Putamen (tissue), 1 donor: ENCODE measurements at regions not wholly inside any gene's neighbourhood (a gene's known extent, or its start where the extent isn't known, plus 50 kb on each side); places are given as distances from the start of the nearest gene placed in this dataset.

ENCODE experiments used
- DNase-seq: peaks from one replicate; pipeline ENCODE4 v3.0.0-alpha.2; 2016; ENCODE audit warnings: low spot score

DNA sequence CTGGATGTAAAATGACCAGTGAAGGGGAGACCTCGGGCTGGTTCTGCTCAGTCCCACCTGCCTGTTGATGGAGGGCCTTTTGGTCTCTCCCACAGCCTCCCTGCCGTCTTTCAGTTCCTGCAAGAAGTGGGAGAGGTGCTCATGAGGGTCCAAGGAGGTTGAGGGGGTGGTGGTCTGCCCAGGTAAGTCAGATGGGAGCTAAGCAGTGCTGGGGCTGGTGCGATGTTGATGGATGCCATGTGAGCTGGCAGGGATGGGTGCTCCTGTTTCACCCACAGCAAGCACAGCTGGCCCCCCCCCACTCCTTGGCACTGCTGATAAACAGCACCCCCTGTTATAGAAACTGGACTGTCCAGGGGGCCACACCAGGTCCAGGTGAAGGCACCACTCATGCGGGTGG, 145.6 kb downstream of the NSG2 start:
- DNase-seq, result no peak

DNA sequence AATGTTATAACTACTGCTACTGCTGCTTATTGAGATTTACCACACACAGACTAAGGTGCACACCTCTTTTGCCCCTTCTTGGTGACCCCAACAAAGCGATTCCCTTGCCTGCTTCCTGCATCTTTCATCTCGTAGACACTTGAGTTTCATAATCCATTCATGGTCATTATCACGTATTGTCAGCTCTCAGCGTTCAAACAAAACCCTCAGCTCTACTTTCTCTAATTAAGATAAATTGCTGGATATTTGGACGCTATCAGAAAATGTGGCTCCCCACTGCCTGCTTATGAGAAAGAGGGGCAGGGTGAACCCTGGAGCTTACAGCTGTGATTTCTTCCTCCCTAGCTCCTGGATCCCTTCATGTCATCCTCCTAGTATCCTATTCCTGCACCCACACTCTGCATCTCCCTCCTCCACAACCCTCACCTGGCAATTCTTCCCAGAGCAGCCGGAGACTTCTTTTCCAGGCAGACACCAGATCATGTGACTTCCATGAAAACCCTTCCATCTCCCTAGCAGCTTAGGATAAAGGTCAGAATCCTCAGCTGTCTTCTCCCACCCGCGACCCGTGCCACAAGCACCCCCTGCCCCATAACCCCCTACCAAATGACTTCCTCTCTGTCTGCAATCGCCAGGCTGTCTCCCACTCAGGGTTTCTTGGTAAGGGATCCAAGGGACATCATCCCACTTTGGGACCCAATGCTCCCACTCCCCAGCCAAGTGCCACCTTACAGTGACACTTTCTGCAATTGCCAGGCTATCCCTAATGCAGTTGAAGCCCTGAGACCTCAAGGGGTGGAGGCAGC, 146.5 kb downstream of the NSG2 start:
- peak; percentile 41 for DNase-seq

DNA sequence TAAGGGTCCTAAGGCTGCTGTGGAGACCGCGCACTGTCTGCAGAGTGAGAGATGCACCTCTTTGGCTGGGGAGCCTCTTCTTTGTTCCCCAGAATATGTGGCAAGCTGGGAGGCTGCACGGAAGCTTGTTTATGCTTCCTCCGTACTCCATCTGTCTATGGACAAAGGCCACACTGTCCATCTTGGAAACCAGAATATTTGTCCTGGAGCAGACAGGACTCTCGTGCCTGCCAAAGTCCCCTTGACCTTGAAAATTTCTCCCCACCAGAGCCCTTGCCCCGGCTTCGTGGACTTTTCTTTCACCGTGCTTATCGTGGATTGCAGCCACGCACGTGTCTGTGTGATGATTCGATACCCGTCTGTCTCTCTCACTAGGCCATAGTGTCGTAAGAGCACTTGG, 147.4 kb downstream of the NSG2 start:
- no peak for DNase-seq

DNA sequence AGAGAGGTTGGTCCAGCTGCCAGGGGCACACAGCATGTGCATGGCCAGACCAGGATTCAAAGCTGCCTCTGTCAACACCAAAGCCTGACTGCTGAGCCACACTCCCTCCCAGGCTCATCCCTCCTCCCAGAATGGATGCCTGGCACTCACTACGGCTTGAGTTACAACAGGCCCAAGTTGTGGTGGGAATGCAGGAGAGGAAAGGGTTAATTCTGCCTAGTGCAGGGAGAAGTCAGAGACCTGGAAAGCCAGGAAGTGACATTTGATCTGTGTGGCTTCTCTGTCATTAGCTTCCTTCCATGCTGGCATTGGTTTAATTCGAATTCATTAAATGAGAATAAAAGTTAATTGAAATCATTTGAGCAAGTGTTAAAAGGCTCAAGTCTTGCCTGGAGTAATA, 150.0 kb downstream of the NSG2 start:
- DNase-seq, result no peak

DNA sequence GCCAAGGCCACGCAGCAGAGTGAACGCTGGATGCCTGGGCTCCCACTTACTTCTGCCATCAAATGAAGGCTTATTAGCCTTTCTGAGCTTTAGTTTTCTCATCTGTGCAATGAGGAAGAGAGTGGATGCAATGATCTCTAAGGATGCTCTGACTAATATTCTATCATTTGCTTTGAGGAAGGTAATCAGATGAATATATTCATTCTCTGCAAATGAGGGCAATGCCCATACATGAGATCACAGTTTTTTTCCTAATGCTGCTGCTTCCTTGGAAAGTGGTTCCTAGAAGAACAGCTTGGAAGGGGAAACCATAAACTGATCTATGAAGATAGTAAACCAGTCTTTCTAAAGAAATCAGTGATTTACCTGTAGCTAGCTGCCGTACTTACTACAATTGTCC, 152.4 kb downstream of the NSG2 start:
- peak; percentile 35 for DNase-seq

DNA sequence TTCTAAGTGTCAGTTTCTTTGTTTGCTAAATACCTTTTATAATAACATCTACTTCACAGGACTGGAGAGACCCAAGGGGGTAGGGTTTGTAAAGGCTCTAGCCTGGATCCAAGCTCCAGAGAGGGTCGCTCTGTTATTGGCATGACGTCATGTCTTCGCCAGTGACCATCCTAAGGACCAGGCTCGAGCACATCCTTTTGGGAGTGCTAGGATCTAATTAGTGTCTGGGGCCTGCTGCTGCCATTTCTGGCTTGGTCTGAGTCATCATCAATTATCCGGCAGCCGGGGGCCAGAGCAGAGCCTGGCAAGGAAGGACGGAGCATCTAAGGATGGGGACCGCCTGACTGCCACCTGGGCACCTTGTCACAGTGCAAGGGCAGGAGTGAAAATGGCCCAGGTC, 153.0 kb downstream of the NSG2 start:
- DNase-seq, result no peak

DNA sequence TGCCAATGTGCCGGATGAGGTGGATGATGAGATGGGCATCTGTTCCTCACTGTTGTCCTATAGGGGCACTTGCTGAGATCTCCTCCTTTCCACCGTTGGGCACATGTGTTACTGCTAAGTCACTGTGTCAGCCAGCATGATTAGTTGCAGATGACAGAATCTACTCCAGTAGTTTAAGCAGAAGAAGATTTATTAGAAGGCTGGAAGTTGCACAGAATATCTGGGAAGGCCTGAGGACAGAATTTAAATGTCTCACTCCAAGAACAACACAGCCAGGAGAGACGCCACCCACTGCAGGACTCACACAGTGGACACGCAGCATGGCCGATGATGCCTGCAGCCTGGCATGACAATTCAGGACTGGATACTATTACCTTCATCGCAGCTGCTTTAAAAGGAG, 157.5 kb downstream of the NSG2 start:
- no peak for DNase-seq

DNA sequence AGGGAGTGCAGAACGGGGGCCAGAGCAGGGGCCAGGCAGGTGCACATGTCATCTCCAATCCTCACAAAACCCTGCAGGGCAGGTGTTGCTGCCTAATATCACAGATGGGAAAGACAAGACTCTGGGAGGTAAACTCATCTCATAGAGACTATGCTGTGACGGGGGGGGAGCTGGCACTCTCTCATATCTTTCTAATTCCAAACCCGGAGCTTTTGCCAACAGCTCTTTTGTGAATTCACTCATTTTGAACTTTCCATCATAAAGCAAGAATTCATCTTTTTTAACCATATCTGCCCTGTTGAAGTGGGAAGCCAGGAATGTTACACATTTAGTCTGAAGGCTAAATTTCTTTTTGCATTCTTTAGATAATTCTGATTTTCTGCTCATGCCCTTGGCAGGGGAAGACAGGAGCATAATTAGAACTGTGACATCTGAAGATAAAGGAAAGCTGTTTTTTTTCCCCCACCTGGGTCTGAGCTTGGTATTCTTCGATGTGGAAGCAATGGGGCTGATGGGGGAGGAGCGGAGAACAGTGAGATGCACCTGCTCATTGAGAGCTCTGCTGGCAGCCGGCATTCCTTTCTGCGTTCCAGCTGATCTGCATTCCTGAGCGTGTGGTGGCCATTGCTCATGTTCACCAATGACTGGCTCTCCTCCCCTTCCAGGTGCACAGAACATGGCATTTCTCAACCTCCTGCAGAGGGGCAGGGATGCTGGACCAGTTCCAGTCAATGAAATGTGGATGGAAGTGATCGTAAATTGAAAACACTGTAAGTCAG, 159.2 kb downstream of the NSG2 start:
- peak; percentile 20 for DNase-seq

DNA sequence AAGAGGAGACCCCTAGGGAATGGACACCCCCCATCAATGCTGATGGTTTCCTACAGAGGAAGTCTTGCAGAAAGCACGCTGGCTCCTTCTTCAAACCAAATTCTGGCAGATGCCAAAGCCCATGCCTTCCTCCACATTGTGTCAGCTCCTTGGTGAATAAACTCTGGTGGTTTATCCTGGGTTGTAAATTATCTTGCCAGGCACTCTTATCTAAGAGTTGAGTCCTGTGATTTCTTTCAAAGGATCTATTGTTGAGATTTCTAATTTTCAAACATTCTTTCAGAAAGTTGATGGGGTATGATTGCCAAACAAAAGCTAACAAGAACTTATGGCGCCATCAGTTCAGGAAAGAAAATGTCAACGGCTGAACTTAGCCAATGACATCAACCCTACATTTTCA, 160.4 kb downstream of the NSG2 start:
- no peak for DNase-seq

DNA sequence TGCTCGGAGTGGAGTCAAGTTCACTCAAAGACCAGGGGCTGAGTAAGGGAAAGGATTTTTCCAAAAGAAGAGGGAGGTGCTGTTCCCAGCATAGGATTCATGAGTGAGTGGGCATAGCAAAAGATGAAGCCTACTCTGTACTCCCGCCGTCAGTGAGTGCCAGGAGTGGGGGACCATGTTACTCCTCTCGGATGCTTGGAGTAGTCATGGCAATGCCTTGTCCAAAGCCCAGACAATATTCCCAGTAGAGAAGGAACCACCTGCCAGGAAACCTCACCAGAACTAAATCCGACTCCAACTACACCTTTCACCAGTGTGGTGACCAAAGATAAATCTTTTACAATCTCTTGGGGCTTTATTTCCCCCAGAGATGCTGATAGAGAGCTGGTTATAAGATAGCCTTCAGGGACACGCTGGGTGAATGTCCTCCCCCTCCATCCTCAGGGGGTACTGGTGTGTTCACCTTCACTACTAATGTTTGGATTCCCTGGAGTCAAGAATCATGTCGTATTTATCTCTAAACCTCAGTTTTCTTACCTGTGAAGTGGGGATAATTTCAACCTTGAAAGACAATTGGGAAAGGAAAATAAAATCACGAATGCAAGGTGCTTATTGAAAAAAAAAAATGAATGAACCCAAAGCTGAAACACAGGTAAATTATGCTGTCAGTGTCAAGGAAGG, 165.2 kb downstream of the NSG2 start:
- DNase-seq, result no peak

DNA sequence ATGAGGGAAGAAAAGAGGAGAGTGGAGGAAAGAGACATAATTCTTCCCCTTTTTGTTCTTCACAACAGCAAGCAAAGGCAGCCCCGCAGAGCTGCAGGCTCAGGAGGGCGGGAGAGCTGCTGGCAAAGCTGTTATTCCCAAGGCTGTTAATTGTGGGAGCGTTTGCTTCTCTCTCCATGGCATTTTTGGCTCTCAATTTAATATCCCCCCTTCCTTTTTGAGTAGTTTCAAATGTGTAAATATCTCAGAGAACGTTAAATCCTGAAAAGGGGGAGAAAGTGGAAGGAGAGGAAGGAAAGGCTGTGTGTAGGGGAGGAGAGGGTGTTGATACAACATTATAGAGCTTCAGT, 165.7 kb downstream of the NSG2 start:
- DNase-seq, result no peak

DNA sequence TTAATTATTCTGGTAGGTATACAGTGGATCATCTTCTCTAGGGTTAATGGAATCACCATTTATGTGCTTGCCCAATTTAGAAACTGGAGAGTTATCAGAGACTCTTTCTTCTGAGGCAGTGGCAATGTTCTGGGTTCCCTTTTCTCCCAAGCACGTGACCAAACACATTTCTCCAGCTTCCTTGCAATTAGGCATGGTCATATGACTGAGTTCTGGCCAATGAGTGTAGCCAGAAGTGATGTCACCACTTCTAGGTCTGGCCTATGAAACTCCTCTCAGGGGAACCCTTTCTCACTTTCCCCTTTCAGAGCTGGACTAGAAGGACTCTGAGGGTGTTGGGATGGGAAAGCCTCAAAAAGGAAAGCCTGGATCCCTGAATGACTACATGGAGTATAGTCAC, 172.0 kb downstream of the NSG2 start:
- DNase-seq, result no peak

DNA sequence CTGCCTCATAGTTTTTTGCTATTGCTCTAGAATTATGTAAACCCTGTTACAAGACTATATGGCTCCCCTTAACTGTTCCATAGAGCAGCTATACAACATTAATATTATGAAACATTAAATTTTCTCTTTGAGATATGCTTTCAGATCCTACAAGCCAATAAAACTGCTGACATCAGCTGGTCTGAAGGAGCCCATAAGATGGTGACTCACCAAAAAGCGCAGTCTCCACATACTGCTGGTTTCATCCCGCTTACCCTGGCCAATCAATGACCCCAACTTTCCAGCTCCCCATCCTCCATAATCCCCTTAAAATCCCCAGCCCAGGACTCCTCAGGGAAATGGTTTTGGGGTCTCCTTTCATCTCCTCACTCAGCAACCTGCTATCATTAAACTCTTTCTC, 172.7 kb downstream of the NSG2 start:
- DNase-seq, result no peak

DNA sequence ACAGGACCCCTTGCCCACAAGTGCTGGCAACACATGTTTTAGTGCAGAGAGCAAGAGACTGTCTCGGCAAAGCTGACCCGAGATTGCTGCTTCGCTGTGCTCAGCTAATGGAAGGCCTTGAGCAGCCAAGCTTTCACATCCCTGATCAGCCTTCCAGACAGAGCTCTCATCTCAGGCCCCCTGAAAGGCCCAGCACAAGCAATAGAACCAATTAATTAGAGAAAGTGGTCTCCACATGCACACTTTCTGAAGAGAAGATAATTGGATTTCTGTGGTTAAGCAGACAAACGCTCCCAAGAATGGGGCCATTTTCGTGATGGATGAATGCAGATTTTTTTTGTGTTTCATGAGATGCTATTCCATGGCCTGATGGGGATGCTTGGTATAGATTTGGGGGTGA, 174.9 kb downstream of the NSG2 start:
- no peak for DNase-seq

DNA sequence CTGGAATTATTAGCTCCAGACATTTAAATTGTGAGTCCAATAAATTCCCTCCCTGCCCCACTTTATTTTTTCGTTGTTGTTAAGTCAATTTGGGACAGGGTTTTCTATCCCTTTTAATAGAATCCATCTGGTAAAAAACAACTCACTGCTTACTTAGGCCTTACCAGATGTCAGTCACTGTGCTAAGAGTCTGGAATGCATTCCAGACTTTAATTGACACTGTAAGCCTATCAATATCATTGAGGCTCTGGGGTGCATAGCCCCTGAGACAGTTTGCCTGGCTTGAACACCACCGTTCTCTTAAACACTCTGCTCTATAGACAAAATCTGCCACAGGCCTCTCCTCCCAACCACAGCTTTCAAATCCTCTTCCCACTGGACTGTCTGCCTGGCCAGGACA, 175.9 kb downstream of the NSG2 start:
- DNase-seq, result no peak

DNA sequence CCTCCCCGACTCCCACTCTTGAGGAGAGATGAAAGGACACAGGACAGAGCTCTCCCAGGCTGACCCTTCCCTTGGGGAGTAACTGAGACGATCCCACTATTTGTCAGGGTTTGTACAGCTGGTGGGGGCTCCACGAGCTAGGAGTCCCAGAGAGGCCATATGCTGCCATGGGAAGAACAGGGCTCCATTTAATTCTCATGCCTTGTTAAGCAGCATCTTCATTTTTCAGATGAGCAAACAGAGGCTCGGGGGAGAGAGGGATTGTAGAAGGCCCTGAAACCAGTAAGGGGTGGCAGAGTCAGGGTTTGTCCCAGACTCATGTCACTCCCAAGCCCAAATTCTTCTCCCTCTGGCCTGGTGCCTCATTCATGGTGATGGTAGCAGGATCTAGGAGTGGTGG, 176.4 kb downstream of the NSG2 start:
- no peak for DNase-seq

DNA sequence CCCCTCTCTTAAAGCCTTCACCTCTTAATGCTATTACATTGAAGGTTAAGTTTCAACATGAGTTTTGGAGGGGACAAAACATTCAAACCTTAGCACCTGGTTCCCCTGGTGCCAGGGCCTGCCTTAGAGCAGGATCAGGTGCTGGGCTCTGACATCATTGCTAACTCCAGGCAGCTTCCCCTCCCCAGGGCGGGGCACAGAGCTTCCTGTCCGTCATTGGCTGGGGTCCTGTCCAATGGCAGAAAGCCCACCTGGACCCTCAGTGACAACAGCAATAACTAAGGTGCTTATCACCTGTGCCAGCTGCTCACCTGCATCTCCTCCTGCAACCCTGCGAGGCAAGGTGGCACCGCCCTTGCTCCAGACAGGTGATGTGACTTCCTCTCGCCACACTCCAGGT, 177.4 kb downstream of the NSG2 start:
- no peak for DNase-seq

DNA sequence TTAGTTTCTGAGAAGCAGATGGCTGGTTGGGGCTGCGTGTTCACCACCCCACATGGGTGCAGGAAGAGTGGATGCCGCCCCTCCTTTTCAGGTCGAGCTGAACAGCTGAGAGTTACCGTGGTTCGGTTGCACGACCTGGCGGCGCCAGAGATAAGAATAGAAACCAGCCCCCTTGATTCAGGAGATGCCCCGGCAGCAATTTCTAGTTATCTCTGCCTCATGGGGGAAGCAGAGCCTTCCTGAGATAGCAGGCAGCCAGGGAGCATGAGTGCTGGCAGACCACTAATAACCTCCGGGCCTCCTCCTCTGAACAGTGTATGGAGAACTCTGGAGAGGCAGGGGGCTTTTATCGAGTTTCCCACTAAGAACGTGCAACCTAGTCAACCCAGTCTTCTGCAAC, 177.8 kb downstream of the NSG2 start:
- DNase-seq, result no peak

DNA sequence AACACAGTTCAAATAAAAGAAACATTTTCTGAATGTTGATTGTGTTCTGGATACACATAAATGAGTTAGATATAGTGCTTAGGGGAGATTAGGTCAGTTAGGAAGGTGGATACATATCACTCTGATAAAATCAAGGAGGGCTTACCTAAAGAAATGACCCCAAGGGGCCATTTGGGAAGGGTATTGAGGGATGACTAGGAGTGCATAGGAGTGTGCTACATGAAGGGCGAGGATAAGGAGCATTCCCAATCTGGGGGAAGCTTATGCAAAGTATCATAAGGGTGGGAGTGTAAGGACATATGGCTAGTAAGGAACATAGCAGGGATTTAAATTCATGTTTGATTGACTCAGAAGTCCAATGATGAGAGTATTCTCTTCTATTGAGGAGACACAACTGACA, 183.6 kb downstream of the NSG2 start:
- no peak for DNase-seq

DNA sequence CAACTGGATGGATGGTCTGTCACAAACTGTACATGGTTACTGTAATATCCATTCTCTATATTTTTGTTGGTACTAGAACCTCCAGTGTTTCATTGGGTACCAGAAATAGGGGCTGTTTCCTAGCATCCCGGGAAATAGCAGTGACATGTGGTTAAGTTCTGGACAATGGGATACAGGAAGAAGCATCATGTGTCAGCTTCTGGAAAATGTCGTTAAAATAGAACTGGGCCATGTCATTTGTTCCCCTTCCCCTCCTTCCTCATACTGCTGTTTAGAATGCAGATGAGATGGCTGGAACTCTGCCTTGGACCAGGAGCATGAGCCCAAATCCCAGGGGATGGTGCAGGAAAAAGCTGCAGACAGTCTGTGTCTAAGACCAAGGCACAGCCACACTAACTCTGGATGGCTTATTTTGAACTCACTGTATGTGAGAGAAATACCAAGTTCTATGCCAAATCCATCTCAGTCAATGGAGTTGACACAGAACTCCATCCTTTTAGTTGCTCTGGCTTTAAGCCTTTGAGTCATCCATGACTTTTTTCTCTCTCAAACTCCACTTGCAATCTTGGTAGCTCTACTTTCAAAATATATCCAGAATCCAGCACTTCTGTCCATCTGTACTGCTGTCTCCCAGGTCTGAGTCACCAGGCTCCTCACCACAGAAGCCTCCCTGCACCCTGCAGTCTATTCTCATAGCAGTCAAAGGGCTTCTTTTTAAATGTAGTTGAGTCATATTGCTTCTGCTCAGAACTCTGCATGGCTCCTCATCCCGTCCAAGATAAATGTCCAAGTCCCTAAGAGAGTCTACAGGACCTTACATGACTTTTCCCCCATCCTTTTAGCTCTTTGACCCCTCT, 184.2 kb downstream of the NSG2 start:
- DNase-seq, result no peak

DNA sequence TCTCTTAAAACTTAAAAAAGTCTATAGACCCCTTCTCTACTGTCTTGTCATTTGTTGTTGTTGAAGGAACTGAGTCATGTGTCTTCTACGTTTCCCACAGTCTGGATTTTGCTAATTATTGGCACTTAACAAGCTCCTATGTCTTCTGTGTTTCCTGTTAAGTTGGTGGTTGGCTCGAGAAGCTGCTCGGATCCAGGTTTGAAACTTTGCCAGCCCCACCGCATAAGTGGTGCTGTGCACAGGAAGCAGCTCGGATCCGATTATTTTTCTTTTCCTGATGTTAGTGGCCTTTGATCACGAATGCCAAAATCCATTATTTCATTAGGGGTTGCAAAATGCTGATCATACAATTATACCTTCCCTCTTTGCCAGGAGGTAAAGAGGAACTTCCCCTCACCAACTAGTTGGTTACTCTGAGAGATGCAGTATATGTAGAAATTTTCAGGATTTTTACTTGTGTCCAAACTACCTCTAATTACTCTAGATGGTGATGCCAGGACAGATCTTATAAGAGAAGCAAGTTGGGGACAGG, 186.5 kb downstream of the NSG2 start:
- DNase-seq, result no peak

DNA sequence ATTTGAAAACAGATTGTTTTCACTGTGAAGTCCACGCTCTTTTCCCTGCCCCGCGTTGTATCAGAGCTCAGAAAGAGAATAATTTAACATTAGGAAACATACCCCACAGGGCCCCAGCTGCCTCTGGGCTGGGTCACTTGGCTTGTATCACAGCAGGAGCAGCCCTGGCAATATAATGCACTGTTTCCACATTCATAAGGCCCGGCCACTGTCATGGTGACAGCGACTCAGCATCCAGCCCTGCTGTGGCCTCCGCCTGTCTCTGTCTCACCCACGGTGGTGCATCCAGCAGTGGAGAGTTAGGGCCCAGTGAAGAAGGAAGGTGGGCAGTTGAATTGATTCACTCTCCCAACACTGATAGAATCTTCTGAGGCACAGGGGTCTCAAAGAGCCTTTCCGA, 188.9 kb downstream of the NSG2 start:
- no peak for DNase-seq
